Neural progenitor cell (in vitro differentiated cells): ENCODE measurements at regions not wholly inside any gene's neighbourhood (a gene's known extent, or its start where the extent isn't known, plus 50 kb on each side); places are given as distances from the start of the nearest gene placed in this dataset.

Source experiments
- DNase-seq: peaks from one replicate; pipeline ENCODE4 v3.0.0-alpha.2; 2016; ENCODE audit warnings: low spot score
- H2AFZ ChIP-seq: fragments of 200-600 bp; sonication (generic); replicated peaks from 2 replicates; pipeline ENCODE4 v1.6.1; 2016; ENCODE audit warnings: antibody characterized with exemption
- H3F3A ChIP-seq: fragments of 200-600 bp; sonication (generic); 2 replicates; pipeline ENCODE4 v1.6.1; 2016; ENCODE audit warnings: antibody characterized with exemption, low read depth
- H3K27ac ChIP-seq: fragments of 200-600 bp; sonication (generic); 2 replicates; pipeline ENCODE4 v1.5.1; 2016; ENCODE audit warnings: mild to moderate bottlenecking
- H3K27me3 ChIP-seq: fragments of 200-600 bp; sonication (generic); 2 replicates; pipeline ENCODE4 v1.6.1; 2016; ENCODE audit warnings: mild to moderate bottlenecking, moderate library complexity
- H3K36me3 ChIP-seq: fragments of 200-600 bp; sonication (generic); 2 replicates; pipeline ENCODE4 v1.5.1; 2016
- H3K4me1 ChIP-seq: fragments of 200-600 bp; sonication (generic); 2 replicates; pipeline ENCODE4 v1.6.1; 2016; ENCODE audit warnings: mixed run types
- H3K4me2 ChIP-seq: fragments of 200-600 bp; sonication (generic); 2 replicates; pipeline ENCODE4 v1.6.1; 2016
- H3K4me3 ChIP-seq: fragments of 200-600 bp; sonication (generic); 2 replicates; pipeline ENCODE4 v1.5.1; 2016
- H3K79me2 ChIP-seq: fragments of 200-600 bp; sonication (generic); 2 replicates; pipeline ENCODE4 v1.6.1; 2016; ENCODE audit warnings: low read depth
- H3K9ac ChIP-seq: fragments of 200-600 bp; sonication (generic); 2 replicates; pipeline ENCODE4 v1.6.1; 2016
- H3K9me3 ChIP-seq: fragments of 200-600 bp; sonication (generic); 2 replicates; pipeline ENCODE4 v1.5.1; 2016; ENCODE audit warnings: low read depth
- H4K20me1 ChIP-seq: fragments of 200-600 bp; sonication (generic); 2 replicates; pipeline ENCODE4 v1.6.1; 2016; ENCODE audit warnings: low read depth
- H3K27ac Mint-ChIP-seq: 3 replicates; pipeline ENCODE4 v1.8.0; 2021; ENCODE audit warnings: mixed read lengths
- H3K27me3 Mint-ChIP-seq: 2 replicates; pipeline ENCODE4 v1.8.0; 2022; ENCODE audit warnings: low read depth, mild to moderate bottlenecking, inconsistent platforms, moderate library complexity, mixed read lengths; ENCODE audit not compliant: insufficient read depth
- H3K36me3 Mint-ChIP-seq: 3 replicates; pipeline ENCODE4 v1.8.0; 2021; ENCODE audit warnings: mixed read lengths
- H3K4me1 Mint-ChIP-seq: 3 replicates; pipeline ENCODE4 v1.8.0; 2021; ENCODE audit warnings: mixed read lengths
- H3K4me3 Mint-ChIP-seq: 3 replicates; pipeline ENCODE4 v1.8.0; 2021; ENCODE audit warnings: mild to moderate bottlenecking, moderate library complexity, mixed read lengths
- H3K9me3 Mint-ChIP-seq: 3 replicates; pipeline ENCODE4 v1.8.0; 2020; ENCODE audit warnings: mixed read lengths
- CTCF ChIP-seq: fragments of 200-600 bp; sonication (generic); IDR thresholded peaks from 2 replicates; pipeline ENCODE4 v1.5.1; 2017; ENCODE audit warnings: antibody characterized with exemption, mild to moderate bottlenecking
- EZH2 ChIP-seq: fragments of 200-600 bp; sonication (generic); IDR thresholded peaks from 2 replicates; pipeline ENCODE4 v1.6.1; 2017; ENCODE audit warnings: antibody characterized with exemption, mild to moderate bottlenecking, moderate library complexity
- EZH2phosphoT487 ChIP-seq: fragments of 200-600 bp; sonication (generic); IDR thresholded peaks from 2 replicates; pipeline ENCODE4 v1.6.1; 2017; ENCODE audit warnings: antibody characterized with exemption

DNA sequence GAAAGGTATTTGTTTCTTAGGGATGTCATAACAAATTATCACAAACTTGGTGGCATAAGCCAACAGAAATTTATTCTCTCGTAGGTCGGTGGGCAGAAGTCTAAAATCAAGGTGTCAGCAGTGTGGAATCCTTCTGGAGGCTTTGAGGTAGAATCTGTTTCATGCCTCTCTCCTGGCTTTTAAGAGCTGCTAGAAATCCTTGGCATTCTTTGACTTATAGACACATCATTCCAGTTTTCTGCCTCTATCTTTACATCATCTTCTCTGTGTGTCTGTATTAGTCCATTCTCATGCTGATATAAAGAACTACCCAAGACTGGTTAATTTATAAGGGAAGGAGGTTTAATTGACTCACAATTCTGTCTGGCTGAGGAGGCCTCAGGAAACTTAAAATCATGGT lies 488.1 kb upstream of the PAPPA start:
- no peak overlapping the region for H3K4me3 Mint-ChIP-seq
- H3K4me2 ChIP-seq, result no peak overlapping the region
- H4K20me1 ChIP-seq, result no peaks in the 10 kb centered on the region
- no peaks in the 10 kb centered on the region for H3K27me3 ChIP-seq
- no peaks in the 10 kb centered on the region for H3K4me1 ChIP-seq
- no peaks in the 10 kb centered on the region for H3K4me1 Mint-ChIP-seq
- DNase-seq, result no peak
- H3K27ac Mint-ChIP-seq, result no peak overlapping the region
- H3K36me3 ChIP-seq, result no peaks in the 10 kb centered on the region
- no peaks in the 10 kb centered on the region for H3F3A ChIP-seq
- H3K27ac ChIP-seq, result no peak overlapping the region
- H3K9ac ChIP-seq, result no peak overlapping the region
- H3K27me3 Mint-ChIP-seq, result peaks cover 4% of the 10 kb centered on the region
- no peaks in the 10 kb centered on the region for H3K79me2 ChIP-seq
- no peak overlapping the region for H3K4me3 ChIP-seq
- H3K36me3 Mint-ChIP-seq, result no peaks in the 10 kb centered on the region
- no peak overlapping the region for H2AFZ ChIP-seq
- no peaks in the 10 kb centered on the region for H3K9me3 Mint-ChIP-seq
- no peak for TF ChIP-seq CTCF
- no peak for TF ChIP-seq EZH2
- TF ChIP-seq EZH2phosphoT487, result no peak
- no peaks in the 10 kb centered on the region for H3K9me3 ChIP-seq

- H3F3A ChIP-seq, result no peaks in the 10 kb centered on the region
- no peaks in the 10 kb centered on the region for H3K9me3 Mint-ChIP-seq
- DNase-seq, result no peak
- no peaks in the 10 kb centered on the region for H3K27me3 ChIP-seq
- H4K20me1 ChIP-seq, result no peaks in the 10 kb centered on the region
- TF ChIP-seq EZH2 (no peak), CTCF (no peak), EZH2phosphoT487 (no peak)
- no peaks in the 10 kb centered on the region for H3K36me3 Mint-ChIP-seq
- no peaks in the 10 kb centered on the region for H3K36me3 ChIP-seq
- no peak overlapping the region for H3K9ac ChIP-seq
- H3K4me2 ChIP-seq, result no peak overlapping the region
- peaks cover 5% of the 10 kb centered on the region for H3K4me1 Mint-ChIP-seq
- H3K9me3 ChIP-seq, result no peaks in the 10 kb centered on the region
- no peak overlapping the region for H3K27ac Mint-ChIP-seq
- H3K79me2 ChIP-seq, result no peaks in the 10 kb centered on the region
- no peaks in the 10 kb centered on the region for H3K4me1 ChIP-seq
- H3K4me3 Mint-ChIP-seq, result no peak overlapping the region
- H2AFZ ChIP-seq, result no peak overlapping the region
- H3K4me3 ChIP-seq, result no peak overlapping the region
- H3K27ac ChIP-seq, result no peak overlapping the region
- H3K27me3 Mint-ChIP-seq, result peaks cover 4% of the 10 kb centered on the region
Measured at GRCh38 chr9:115668521-115668920, 485.1 kb upstream of the PAPPA start.

DNA sequence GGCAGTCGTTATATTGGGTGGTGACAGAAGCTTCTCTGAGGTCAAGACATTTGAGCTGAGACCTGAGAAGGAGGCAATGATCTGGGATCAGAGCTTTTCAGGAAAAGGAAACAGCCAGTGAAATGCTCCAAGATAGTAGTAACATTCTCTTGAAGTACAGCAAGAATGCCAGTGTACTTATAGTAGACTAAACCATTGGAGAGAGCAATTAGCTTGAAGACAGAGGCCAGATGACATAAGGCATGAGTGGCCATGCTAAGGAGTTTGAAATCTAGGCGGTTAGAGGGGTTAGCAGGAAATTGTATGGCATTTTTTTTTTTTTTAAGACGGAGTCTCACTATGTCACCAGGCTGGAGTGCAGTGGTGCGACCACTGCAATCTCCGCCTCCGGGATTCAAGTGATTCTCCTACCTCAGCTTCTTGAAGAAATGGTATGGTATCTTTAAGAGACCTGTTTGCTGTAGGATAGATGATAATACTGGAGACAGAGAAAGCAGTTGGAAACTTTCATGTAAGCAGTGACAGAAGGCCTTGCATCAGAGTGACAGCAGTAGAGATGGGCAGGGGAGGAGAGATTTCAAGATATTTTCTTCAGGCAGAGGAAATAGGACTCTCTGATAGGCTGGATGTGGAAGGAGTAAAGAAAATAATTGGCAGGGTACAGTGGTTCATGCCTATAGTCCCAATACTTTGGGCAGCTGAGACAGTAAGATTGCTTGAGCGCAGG lies 482.2 kb upstream of the PAPPA start:
- DNase-seq, result no peak
- Histone ChIP-seq H3K4me2 (no peak overlapping the region), H3F3A (no peaks in the 10 kb centered on the region), H3K9ac (no peak overlapping the region), H3K4me1 (no peaks in the 10 kb centered on the region), H2AFZ (no peak overlapping the region), H3K79me2 (no peaks in the 10 kb centered on the region), H3K4me3 (no peak overlapping the region), H3K36me3 (no peaks in the 10 kb centered on the region), H3K27me3 (no peaks in the 10 kb centered on the region), H3K27ac (no peak overlapping the region), H4K20me1 (no peaks in the 10 kb centered on the region), H3K9me3 (no peaks in the 10 kb centered on the region)
- H3K36me3 Mint-ChIP-seq, result no peaks in the 10 kb centered on the region
- peaks cover 5% of the 10 kb centered on the region for H3K4me1 Mint-ChIP-seq
- TF ChIP-seq EZH2, result no peak
- TF ChIP-seq EZH2phosphoT487, result no peak
- TF ChIP-seq CTCF, result no peak
- H3K27me3 Mint-ChIP-seq, result peaks cover 4% of the 10 kb centered on the region
- no peaks in the 10 kb centered on the region for H3K9me3 Mint-ChIP-seq
- H3K27ac Mint-ChIP-seq, result no peak overlapping the region
- no peak overlapping the region for H3K4me3 Mint-ChIP-seq
